GF-D8 (cell line): ENCODE measurements at regions not wholly inside any gene's neighbourhood (a gene's known extent, or its start where the extent isn't known, plus 50 kb on each side); places are given as distances from the start of the nearest gene placed in this dataset.

Experiments used
- DNase-seq: peaks from one replicate; lab custom pipeline; 2025; lab: John Stamatoyannopoulos, UW

GRCh38 chr2:149651229-149651628, 63.7 kb upstream of the MMADHC start:
- no peak for DNase-seq

- DNase-seq = no peak
Observed at GRCh38 chr2:149650006-149650405, 62.4 kb upstream of the MMADHC start.

GRCh38 chr2:149648282-149649030, 60.9 kb upstream of the MMADHC start:
- DNase-seq = no peak

GRCh38 chr2:149645391-149645790, 57.8 kb upstream of the MMADHC start:
- no peak for DNase-seq
